ENCODE measurements at regions not wholly inside any gene's neighbourhood (a gene's known extent, or its start where the extent isn't known, plus 50 kb on each side); places are given as distances from the start of the nearest gene placed in this dataset.

GRCh38 chr12:88698471-88698870, 118.2 kb upstream of the KITLG start:
- no peak for TF ChIP-seq CTCF (conservative IDR thresholded peaks at IDR 0.05)
- no peak overlapping the region for H3K27ac ChIP-seq

- no peak for TF ChIP-seq CTCF (conservative IDR thresholded peaks at IDR 0.05)
- no peak overlapping the region for H3K27ac ChIP-seq
These were observed 113.7 kb upstream of the KITLG start for GRCh38 chr12:88693837-88694445.

GRCh38 chr12:88691811-88692210, 111.5 kb upstream of the KITLG start:
- no peak for TF ChIP-seq CTCF (conservative IDR thresholded peaks at IDR 0.05)
- H3K27ac ChIP-seq = no peak overlapping the region

- no peak for TF ChIP-seq CTCF (conservative IDR thresholded peaks at IDR 0.05)
These were observed 104.3 kb upstream of the KITLG start for GRCh38 chr12:88684610-88685009.

GRCh38 chr12:88684170-88684569, 103.9 kb upstream of the KITLG start:
- TF ChIP-seq CTCF (conservative IDR thresholded peaks at IDR 0.05) = no peak
- H3K27ac ChIP-seq = peak overlapping the region; percentile 69

More at GRCh38 chr12:88684610-88685009, 104.3 kb upstream of the KITLG start:
- H3K27ac ChIP-seq = peak overlapping the region; percentile 69

- H3K27ac ChIP-seq = peak overlapping the region; percentile 69
- no peak for TF ChIP-seq CTCF (conservative IDR thresholded peaks at IDR 0.05)
These were observed 103.4 kb upstream of the KITLG start for GRCh38 chr12:88683628-88684027.

GRCh38 chr12:88681271-88681670, 101.0 kb upstream of the KITLG start:
- TF ChIP-seq CTCF (conservative IDR thresholded peaks at IDR 0.05) = no peak
- no peak overlapping the region for H3K27ac ChIP-seq

Data from VCaP (cell line).